ENCODE measurements at regions not wholly inside any gene's neighbourhood (a gene's known extent, or its start where the extent isn't known, plus 50 kb on each side); places are given as distances from the start of the nearest gene placed in this dataset.
A peak's percentile ranks its signal among the peaks of the same experiment; 100 is the strongest.
"Not testable (repeated sequence)": the region's sequence is repeated elsewhere in the genome, so short reads cannot be mapped to it uniquely, and the experiment has no call there.

DNA sequence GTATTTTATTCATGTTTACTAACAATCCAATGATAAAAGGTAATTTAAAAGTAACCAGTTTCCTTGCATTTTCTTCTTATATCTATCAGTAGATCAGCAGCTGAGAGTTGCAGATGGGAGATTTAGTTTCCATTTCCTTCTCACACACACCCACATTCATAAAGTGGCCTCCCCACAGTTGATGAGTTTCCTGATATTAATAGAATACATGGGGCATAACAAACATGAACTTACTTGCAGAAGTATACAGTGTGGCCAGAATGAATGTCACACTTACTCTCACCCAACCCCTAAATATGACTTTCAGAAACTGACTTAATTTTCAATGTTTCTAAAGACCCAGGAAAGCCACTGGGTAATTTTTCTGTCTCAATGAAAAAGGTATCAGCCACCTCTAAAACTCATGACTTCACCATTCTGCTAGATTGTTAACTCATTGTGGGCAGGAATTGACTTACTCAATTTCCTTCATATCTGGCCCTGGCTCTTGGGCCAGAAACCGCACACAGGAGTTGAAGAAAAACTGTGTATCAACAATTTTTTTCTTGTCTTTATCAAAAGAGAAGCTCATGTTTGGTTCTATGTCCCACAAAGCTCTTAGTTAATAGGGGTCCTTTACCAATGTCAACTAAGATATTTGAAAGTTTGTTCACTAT lies 63.5 kb upstream of the OSMR start:
- DNase-seq (ENCODE audit: low spot score) = no peak
- TF ChIP-seq, protein P1, sequence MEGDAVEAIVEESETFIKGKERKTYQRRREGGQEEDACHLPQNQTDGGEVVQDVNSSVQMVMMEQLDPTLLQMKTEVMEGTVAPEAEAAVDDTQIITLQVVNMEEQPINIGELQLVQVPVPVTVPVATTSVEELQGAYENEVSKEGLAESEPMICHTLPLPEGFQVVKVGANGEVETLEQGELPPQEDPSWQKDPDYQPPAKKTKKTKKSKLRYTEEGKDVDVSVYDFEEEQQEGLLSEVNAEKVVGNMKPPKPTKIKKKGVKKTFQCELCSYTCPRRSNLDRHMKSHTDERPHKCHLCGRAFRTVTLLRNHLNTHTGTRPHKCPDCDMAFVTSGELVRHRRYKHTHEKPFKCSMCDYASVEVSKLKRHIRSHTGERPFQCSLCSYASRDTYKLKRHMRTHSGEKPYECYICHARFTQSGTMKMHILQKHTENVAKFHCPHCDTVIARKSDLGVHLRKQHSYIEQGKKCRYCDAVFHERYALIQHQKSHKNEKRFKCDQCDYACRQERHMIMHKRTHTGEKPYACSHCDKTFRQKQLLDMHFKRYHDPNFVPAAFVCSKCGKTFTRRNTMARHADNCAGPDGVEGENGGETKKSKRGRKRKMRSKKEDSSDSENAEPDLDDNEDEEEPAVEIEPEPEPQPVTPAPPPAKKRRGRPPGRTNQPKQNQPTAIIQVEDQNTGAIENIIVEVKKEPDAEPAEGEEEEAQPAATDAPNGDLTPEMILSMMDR (IDR thresholded peaks at IDR 0.05) = no peak
- Histone ChIP-seq H3K27ac (peak overlapping the region in 1 of 2 donors; percentile 85), H3K4me3 (no peak overlapping the region)

GRCh38 chr5:38783011-38783561 lies 62.7 kb upstream of the OSMR start:
- Histone ChIP-seq H3K4me3 (no peak overlapping the region), H3K27ac (peak overlapping the region; percentile 29 to 85)
- DNase-seq (ENCODE audit: low spot score) = no peak
- TF ChIP-seq, protein P1 (IDR thresholded peaks at IDR 0.05) = no peak

GRCh38 chr5:38789134-38789533 lies 56.7 kb upstream of the OSMR start:
- no peak overlapping the region for H3K27ac ChIP-seq
- H3K4me3 ChIP-seq = no peak overlapping the region
- DNase-seq (ENCODE audit: low spot score) = no peak
- TF ChIP-seq, protein P1 (IDR thresholded peaks at IDR 0.05) = no peak

- H3K4me3 ChIP-seq = no peak overlapping the region
- TF ChIP-seq, protein P1 (IDR thresholded peaks at IDR 0.05) = no peak
- DNase-seq (ENCODE audit: low spot score) = no peak
- no peak overlapping the region for H3K27ac ChIP-seq
These were observed 56.0 kb upstream of the OSMR start for GRCh38 chr5:38789777-38790176.

GRCh38 chr5:38790268-38790667 lies 55.5 kb upstream of the OSMR start:
- no peak overlapping the region for H3K27ac ChIP-seq
- TF ChIP-seq, protein P1 (IDR thresholded peaks at IDR 0.05) = no peak
- no peak overlapping the region for H3K4me3 ChIP-seq
- DNase-seq (ENCODE audit: low spot score) = no peak

DNA sequence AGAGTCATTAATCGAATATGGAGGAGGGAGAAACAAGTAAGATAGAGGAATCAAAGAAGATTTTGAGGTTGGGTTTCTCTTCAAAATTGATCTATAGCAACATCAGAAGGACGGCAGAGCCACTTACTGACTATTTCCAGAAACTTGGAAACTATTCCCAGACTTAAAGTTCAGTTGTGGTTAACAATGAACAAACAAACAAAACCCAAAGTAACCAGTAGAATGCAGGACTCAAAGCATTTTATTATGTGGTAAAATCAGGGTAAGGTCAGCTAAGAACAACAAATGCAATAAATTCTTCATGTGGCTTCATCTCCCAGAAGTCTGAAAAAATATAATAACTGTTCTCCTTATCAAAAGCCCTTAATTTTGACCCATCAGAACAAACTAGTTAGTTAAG lies 54.9 kb upstream of the OSMR start:
- DNase-seq (ENCODE audit: low spot score) = no peak
- no peak overlapping the region for H3K27ac ChIP-seq
- TF ChIP-seq, protein P1 (IDR thresholded peaks at IDR 0.05) = no peak
- H3K4me3 ChIP-seq = no peak overlapping the region

- Histone ChIP-seq H3K4me3 (no peak overlapping the region), H3K27ac (no peak overlapping the region)
- TF ChIP-seq, protein P1 (IDR thresholded peaks at IDR 0.05) = no peak
- DNase-seq (ENCODE audit: low spot score) = no peak
These were observed 52.7 kb upstream of the OSMR start for GRCh38 chr5:38793099-38793498.

GRCh38 chr5:38794037-38794436 lies 51.8 kb upstream of the OSMR start:
- not testable (repeated sequence) for H3K27ac ChIP-seq; H3K4me3 ChIP-seq; DNase-seq (ENCODE audit: low spot score)
